Gastrocnemius medialis (tissue), 4 donors: ENCODE measurements at regions not wholly inside any gene's neighbourhood (a gene's known extent, or its start where the extent isn't known, plus 50 kb on each side); places are given as distances from the start of the nearest gene placed in this dataset.

Source experiments
- CTCF ChIP-seq, 5 experiments: fragments of 450-650 bp in 3 of 5; fragments of 200-600 bp in 2 of 5; sonication (generic) in 2 of 5; IDR thresholded peaks in 4 of 5; conservative IDR thresholded peaks in 1 of 5; 1 replicate in 4 of 5; 2 replicates in 1 of 5; pipeline ENCODE4 v1.5.1; 2016 to 2019; ENCODE audit warnings: antibody characterized with exemption in 5 of 5, mild to moderate bottlenecking in 3 of 5, moderate library complexity in 3 of 5
- POLR2A ChIP-seq, 2 donors: fragments of 450-650 bp; IDR thresholded peaks; one replicate each; pipeline ENCODE4 v1.6.1; 2017; ENCODE audit warnings: antibody characterized with exemption in 2 of 2, mild to moderate bottlenecking in 2 of 2, moderate library complexity in 2 of 2

- no peak for TF ChIP-seq CTCF (IDR thresholded peaks at IDR 0.05 in 4 of 5, conservative IDR thresholded peaks at IDR 0.05 in 1 of 5)
- TF ChIP-seq POLR2A (IDR thresholded peaks at IDR 0.05), result no peak
Measured at GRCh38 chr10:30170814-30171213, 111.4 kb upstream of the JCAD start.
